ENCODE measurements at regions not wholly inside any gene's neighbourhood (a gene's known extent, or its start where the extent isn't known, plus 50 kb on each side); places are given as distances from the start of the nearest gene placed in this dataset.

- TF ChIP-seq CTCF (IDR thresholded peaks at IDR 0.05; ENCODE audit: extremely low read depth, insufficient read depth, missing control alignments) = no peak
- no peak for DNase-seq (ENCODE audit: low spot score)
- in situ Hi-C loops (cut with MboI; ENCODE audit: low pct_unique_long_range_greater_than_20kb, low sequenced_read_pairs, unreplicated experiment) = loop anchor here (25.0 kb wide), 1 partner anchor 322 kb away; the partner anchor contains the start of gene KCTD15
Measured at GRCh38 chr19:34109596-34109995, 62.7 kb upstream of the LSM14A start.

DNA sequence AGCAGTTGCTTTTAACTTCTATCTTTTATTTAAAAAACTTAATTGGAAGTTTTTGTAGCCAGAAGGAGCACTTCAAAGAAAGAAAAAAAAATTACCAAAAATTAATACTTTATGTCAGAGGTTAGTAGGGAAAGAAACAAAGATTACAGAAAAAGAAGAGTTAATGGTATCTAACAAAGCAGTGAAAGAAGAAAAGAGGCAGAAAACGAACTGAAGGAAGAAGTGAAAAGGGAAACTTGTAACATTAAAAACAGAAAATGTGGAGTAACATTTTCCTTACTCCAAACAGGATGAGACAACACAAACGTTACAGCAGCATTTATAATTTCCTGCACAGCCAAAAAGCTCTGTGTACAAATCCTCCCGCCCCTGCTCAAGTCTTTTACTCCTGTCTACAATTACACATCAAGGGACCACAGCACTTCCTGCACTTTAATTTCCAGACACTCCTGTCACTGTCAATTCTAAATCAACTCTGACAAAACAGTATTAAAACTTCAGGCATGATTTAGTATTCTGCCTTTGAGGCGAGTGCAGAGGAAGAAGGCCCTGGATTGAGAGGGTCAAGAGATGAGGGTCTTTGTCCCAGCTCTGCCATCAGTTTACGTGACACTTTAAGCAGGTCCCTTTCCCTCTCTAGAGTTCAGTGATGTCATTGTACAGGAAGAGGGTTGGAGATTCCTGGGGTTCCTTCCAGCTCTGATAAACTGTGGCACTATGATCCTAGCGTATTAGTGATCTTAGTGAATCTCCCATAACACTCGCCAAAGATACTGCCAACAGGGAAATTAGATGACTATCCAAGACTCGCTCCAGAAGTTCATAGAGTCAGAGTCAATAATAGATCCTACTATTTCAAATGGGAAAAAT is 53.2 kb upstream of the LSM14A start:
- in situ Hi-C loops (cut with MboI; ENCODE audit: low pct_unique_long_range_greater_than_20kb, low sequenced_read_pairs, unreplicated experiment) = loop anchor here (25.0 kb wide), 1 partner anchor 332 kb away; the partner anchor contains the start of gene KCTD15
- DNase-seq (ENCODE audit: low spot score) = no peak
- no peak for TF ChIP-seq CTCF (IDR thresholded peaks at IDR 0.05; ENCODE audit: extremely low read depth, insufficient read depth, missing control alignments)

- no peak for DNase-seq (ENCODE audit: low spot score)
- TF ChIP-seq CTCF (IDR thresholded peaks at IDR 0.05; ENCODE audit: extremely low read depth, insufficient read depth, missing control alignments) = no peak
Measured at GRCh38 chr19:34120141-34120540, 52.2 kb upstream of the LSM14A start.

GRCh38 chr19:34120846-34121639 is 51.3 kb upstream of the LSM14A start:
- peak; percentile 62 for DNase-seq (ENCODE audit: low spot score)
- peak; percentile 67 for TF ChIP-seq CTCF (IDR thresholded peaks at IDR 0.05; ENCODE audit: extremely low read depth, insufficient read depth, missing control alignments)
- in situ Hi-C loops (cut with MboI; ENCODE audit: low pct_unique_long_range_greater_than_20kb, low sequenced_read_pairs, unreplicated experiment) = loop anchor here (25.0 kb wide), 1 partner anchor 334 kb away; the partner anchor contains the start of gene KCTD15

More at GRCh38 chr19:34120141-34120540, 52.2 kb upstream of the LSM14A start:
- in situ Hi-C loops (cut with MboI; ENCODE audit: low pct_unique_long_range_greater_than_20kb, low sequenced_read_pairs, unreplicated experiment) = loop anchor here (25.0 kb wide), 1 partner anchor 333 kb away; the partner anchor contains the start of gene KCTD15
